Endothelial cell of umbilical vein (primary cell): ENCODE measurements at regions not wholly inside any gene's neighbourhood (a gene's known extent, or its start where the extent isn't known, plus 50 kb on each side); places are given as distances from the start of the nearest gene placed in this dataset.

Experiments used
- BruUV-seq: library from RNA; stranded (reverse); fragments of 400-500 nt; replicated peaks from 2 replicates; lab custom pipeline; 2021; lab: Mats Ljungman, UMichigan
- CTCF ChIA-PET: fragments of 300-600, 350-600 bp; sonication (Branson Sonifier 250); formaldehyde crosslinking; loops from one replicate; lab custom pipeline; 2021; ENCODE audit warnings: antibody characterized with exemption, inconsistent platforms; lab: Charles Lee
- POLR2A ChIA-PET: fragments of 300-600, 350-600 bp; sonication (Branson Sonifier 250); formaldehyde crosslinking; loops from one replicate; lab custom pipeline; 2021; ENCODE audit warnings: antibody characterized with exemption, inconsistent platforms; lab: Charles Lee
- DNase-seq: peaks from one replicate; pipeline ENCODE4 v3.0.0-alpha.2; 2011; ENCODE audit warnings: low read depth, low spot score
- FAIRE-seq: peaks from 2 replicates; lab custom pipeline; 2011; peaks lifted over from hg19 to GRCh38; lab: Jason Lieb, UNC
- H2AFZ ChIP-seq: 2 replicates; pipeline ENCODE4 v1.6.0; 2012; ENCODE audit warnings: low read depth, low read length, control low read depth, inconsistent platforms
- H3K27ac ChIP-seq: 2 replicates; pipeline ENCODE4 v1.5.1; 2011; ENCODE audit warnings: low read depth, mild to moderate bottlenecking, control low read depth, low read length, moderate library complexity; ENCODE audit not compliant: insufficient read depth
- H3K27me3 ChIP-seq, 2 experiments: 2 replicates each; pipeline versions ENCODE4 v1.6.0 to v1.6.1; 2011; ENCODE audit warnings: low read length in 2 of 2, mixed read lengths in 1 of 2; ENCODE audit not compliant: control insufficient read depth in 2 of 2, insufficient read depth in 2 of 2
- H3K36me3 ChIP-seq, 2 experiments: 2 replicates in 1 of 2; 3 replicates in 1 of 2; pipeline ENCODE4 v1.5.1; 2011; ENCODE audit warnings: low read length in 2 of 2, mild to moderate bottlenecking in 1 of 2, moderate library complexity in 1 of 2; ENCODE audit not compliant: control insufficient read depth in 2 of 2, insufficient read depth in 2 of 2; ENCODE audit errors: extremely low read depth in 1 of 2
- H3K4me1 ChIP-seq: 3 replicates; pipeline ENCODE4 v1.5.1; 2011; ENCODE audit warnings: mild to moderate bottlenecking, low read length; ENCODE audit not compliant: control insufficient read depth, insufficient read depth; ENCODE audit errors: extremely low read depth
- H3K4me2 ChIP-seq: 2 replicates; pipeline ENCODE4 v1.6.1; 2011; ENCODE audit warnings: low read length, control low read depth, mixed read lengths; ENCODE audit not compliant: insufficient read depth
- H3K4me3 ChIP-seq, 3 experiments: fragments of 200-600 bp in 1 of 3; sonication (generic), shearing (Covaris generic) in 1 of 3; replicated peaks in 1 of 3; 2 replicates each; pipeline ENCODE4 v1.5.1; 2011 to 2016; ENCODE audit warnings: control low read depth in 3 of 3, low read length in 3 of 3, mild to moderate bottlenecking in 2 of 3, inconsistent platforms in 1 of 3, low read depth in 1 of 3, moderate library complexity in 1 of 3; ENCODE audit not compliant: insufficient read depth in 1 of 3
- H3K79me2 ChIP-seq: 2 replicates; pipeline ENCODE4 v1.6.0; 2012; ENCODE audit warnings: low read length, inconsistent platforms; ENCODE audit not compliant: control insufficient read depth, insufficient read depth
- H3K9ac ChIP-seq: replicated peaks from 2 replicates; pipeline ENCODE3; 2011; ENCODE audit warnings: low read length, control low read depth; ENCODE audit not compliant: insufficient read depth; ENCODE audit errors: extremely low read depth
- H3K9me1 ChIP-seq: replicated peaks from 3 replicates; pipeline ENCODE4 v1.6.0; 2011; ENCODE audit warnings: mild to moderate bottlenecking, low read length; ENCODE audit not compliant: control insufficient read depth, insufficient read depth; ENCODE audit errors: extremely low read depth
- H3K9me3 ChIP-seq: replicated peaks from 2 replicates; pipeline ENCODE4 v1.5.1; 2012; ENCODE audit warnings: low read length, inconsistent platforms; ENCODE audit not compliant: control insufficient read depth, insufficient read depth
- H4K20me1 ChIP-seq: replicated peaks from 2 replicates; pipeline ENCODE3; 2011; ENCODE audit warnings: mild to moderate bottlenecking, low read length; ENCODE audit not compliant: control insufficient read depth, insufficient read depth; ENCODE audit errors: extremely low read depth
- CTCF ChIP-seq, 2 donors: IDR thresholded peaks; 1 replicate in 1 of 2; 2 replicates in 1 of 2; pipeline ENCODE4 v1.5.1; 2011; ENCODE audit warnings: low read length in 2 of 2, mild to moderate bottlenecking in 2 of 2, moderate library complexity in 2 of 2, control low read depth in 1 of 2, inconsistent platforms in 1 of 2, low read depth in 1 of 2; ENCODE audit not compliant: insufficient read depth in 1 of 2; ENCODE audit errors: extremely low read depth in 1 of 2
- EZH2 ChIP-seq: IDR thresholded peaks from 2 replicates; pipeline ENCODE4 v1.6.1; 2012; ENCODE audit warnings: borderline replicate concordance, low read depth, mild to moderate bottlenecking, moderate library complexity, low read length, inconsistent platforms; ENCODE audit not compliant: severe bottlenecking
- FOS ChIP-seq: IDR thresholded peaks from 2 replicates; pipeline ENCODE4 v1.6.1; 2011; ENCODE audit warnings: mild to moderate bottlenecking, low read length, moderate library complexity, borderline replicate concordance; ENCODE audit not compliant: insufficient read depth
- GATA2 ChIP-seq: IDR thresholded peaks from 2 replicates; pipeline ENCODE4 v1.7.0; 2011; ENCODE audit warnings: low read depth, mild to moderate bottlenecking, moderate library complexity, mixed read lengths, low read length; ENCODE audit not compliant: insufficient read length, insufficient read depth
- JUN ChIP-seq: IDR thresholded peaks from 2 replicates; pipeline ENCODE4 v1.6.1; 2011; ENCODE audit warnings: borderline replicate concordance, low read depth; ENCODE audit not compliant: insufficient read length, insufficient read depth
- MYC ChIP-seq: IDR thresholded peaks from one replicate; pipeline ENCODE4 v1.6.1; 2011; ENCODE audit warnings: mild to moderate bottlenecking, low read depth, low read length
- POLR2A ChIP-seq: IDR thresholded peaks from 2 replicates; pipeline ENCODE4 v1.6.1; 2012; ENCODE audit warnings: low read depth, mild to moderate bottlenecking, control low read depth, low read length
- POLR2AphosphoS5 ChIP-seq: IDR thresholded peaks from 2 replicates; pipeline ENCODE4 v1.6.1; 2012; ENCODE audit warnings: low read depth, mild to moderate bottlenecking, control low read depth, low read length, moderate library complexity; ENCODE audit not compliant: insufficient read depth
- dilution Hi-C: fragments of 300-500 bp; cut with MboI; formaldehyde crosslinking; loops from one replicate; pipeline ENCODE4 v1.15.0; 2019; ENCODE audit warnings: low sequenced_read_pairs; ENCODE audit not compliant: extremely low pct_ligation_motif_present
- intact Hi-C: fragments of 100-400 bp; cut with micrococcal nuclease; formaldehyde crosslinking; loops from one replicate; pipeline ENCODE4 v1.10.0; 2022
- TF ChIP-seq, protein P1 (sequence below): IDR thresholded peaks from 2 replicates; pipeline ENCODE4 v1.6.1; 2011; ENCODE audit not compliant: insufficient read depth, insufficient read length

GRCh38 chr20:20820785-20821483 is 108.5 kb upstream of the RALGAPA2 start:
- Histone ChIP-seq H3K27me3 (peaks cover 0 to 8% of the 10 kb centered on the region in 2 experiments), H3K4me1 (peaks cover 2% of the 10 kb centered on the region), H3K27ac (no peak overlapping the region), H2AFZ (no peak overlapping the region), H3K36me3 (no peaks in the 10 kb centered on the region), H3K79me2 (no peaks in the 10 kb centered on the region), H3K9me3 (no peaks in the 10 kb centered on the region), H3K9me1 (no peaks in the 10 kb centered on the region), H3K4me3 (no peak overlapping the region), H4K20me1 (no peaks in the 10 kb centered on the region), H3K4me2 (no peak overlapping the region), H3K9ac (no peak overlapping the region)
- DNase-seq (no peak), FAIRE-seq (no peak)
- dilution Hi-C loops (no loop called here), intact Hi-C loops (loop anchor here (1.0 to 10.0 kb wide), 3 partner anchors 18 to 456 kb away; partner anchors contain the start of genes INSM1 and RALGAPA2)
- BruUV-seq, result no TSS peak
- POLR2A ChIA-PET, result no interaction called here
- TF ChIP-seq MYC, result no peak
- no peak for TF ChIP-seq POLR2AphosphoS5
- no peak for TF ChIP-seq FOS
- TF ChIP-seq CTCF (IDR thresholded peaks at IDR 0.05; ENCODE audit: extremely low read depth in 1 of 2, insufficient read depth in 1 of 2, low read depth in 1 of 2, low read length in 2 of 2), result no peak
- no peak for TF ChIP-seq POLR2A
- no peak for TF ChIP-seq EZH2
- TF ChIP-seq GATA2, result no peak
- TF ChIP-seq JUN, result no peak
- TF ChIP-seq, protein P1, sequence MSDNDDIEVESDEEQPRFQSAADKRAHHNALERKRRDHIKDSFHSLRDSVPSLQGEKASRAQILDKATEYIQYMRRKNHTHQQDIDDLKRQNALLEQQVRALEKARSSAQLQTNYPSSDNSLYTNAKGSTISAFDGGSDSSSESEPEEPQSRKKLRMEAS, result no peak
- CTCF ChIA-PET, result interaction anchor here (0.6 to 7.0 kb wide), 14 partner anchors 16 to 228 kb away, joined by 3 to 78 read pairs (median 4); no protein-coding TSS in a partner anchor
